CD1c-positive myeloid dendritic cell (primary cell): ENCODE measurements at regions not wholly inside any gene's neighbourhood (a gene's known extent, or its start where the extent isn't known, plus 50 kb on each side); places are given as distances from the start of the nearest gene placed in this dataset.

Experiments
- DNase-seq: peaks from one replicate; pipeline ENCODE4 v3.0.0-alpha.2; 2016; ENCODE audit errors: extremely low spot score

DNA sequence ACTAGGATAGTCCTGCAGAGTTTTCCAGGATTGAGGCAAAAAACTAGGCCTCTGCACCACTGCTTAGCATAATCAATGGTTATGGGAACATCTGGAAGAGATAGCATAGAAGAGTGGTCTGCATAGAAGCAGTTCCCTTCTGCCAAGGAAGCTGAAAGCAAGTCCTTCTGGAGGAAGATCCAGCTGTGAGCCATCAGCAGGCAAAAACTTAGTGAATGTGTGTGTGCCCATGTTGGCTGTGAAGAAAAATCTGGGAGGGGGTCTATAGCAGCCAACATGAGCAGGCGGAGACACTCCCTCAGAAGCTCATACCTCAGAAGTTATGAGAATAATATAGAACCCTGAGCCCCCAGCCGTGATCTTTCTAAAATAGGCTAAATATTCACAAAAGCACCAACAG, 228.1 kb upstream of the STEAP1 start:
- no peak for DNase-seq

DNA sequence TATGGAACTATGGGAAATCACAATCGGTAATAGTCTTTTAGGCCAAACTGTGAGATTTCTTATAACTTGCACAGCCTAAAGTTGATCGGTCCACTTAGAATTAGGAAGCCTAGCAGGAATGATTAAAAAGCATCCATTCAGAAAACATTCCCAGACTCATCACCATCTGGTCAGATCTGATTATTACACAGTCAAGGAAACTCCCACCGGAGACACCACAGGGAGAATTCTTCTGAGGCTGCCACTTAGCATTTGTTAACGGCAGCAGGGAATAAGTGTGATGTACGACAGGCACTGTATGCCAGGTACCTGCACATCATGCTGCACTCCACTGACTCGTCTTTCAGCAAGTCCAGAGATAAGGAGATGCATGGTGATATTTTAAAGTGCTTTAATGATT, 227.6 kb upstream of the STEAP1 start:
- no peak for DNase-seq

DNA sequence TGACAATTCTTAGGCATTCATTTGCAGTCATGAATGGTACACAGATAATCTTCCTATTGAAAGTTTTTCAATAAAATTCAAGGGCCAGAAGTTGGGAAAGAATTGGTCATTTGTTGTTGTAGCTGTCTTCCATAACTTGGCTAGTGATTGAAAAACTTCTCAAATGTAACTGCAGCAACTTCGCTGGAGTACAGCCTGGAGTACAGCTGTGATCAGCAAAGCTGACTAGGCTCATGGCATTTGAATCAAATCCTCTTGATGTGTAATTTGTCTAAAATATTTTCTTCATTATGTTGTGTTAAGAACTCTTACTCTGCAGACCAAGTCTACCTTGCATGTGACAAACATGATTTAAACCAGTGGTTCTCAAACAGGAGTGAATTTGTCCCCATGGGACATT, 226.5 kb upstream of the STEAP1 start:
- no peak for DNase-seq

DNA sequence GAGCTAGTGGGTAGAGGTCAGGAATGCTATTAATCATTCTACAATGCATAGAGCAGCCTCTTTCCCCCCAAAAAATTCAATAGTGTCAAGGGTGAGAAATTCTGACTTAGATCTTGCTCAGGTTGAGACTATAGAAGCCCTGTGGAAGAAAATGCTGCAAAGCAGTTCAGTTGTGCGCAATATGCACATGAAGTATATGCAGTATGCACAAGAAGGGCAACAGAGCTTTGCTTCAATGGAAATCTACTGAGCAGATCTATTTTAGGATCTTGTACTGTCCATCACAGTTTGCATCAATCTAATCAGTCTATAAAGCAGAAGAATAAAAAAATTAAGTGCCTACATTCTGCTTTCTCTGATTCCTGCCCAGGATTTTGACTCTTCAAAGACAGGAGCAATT, 225.8 kb upstream of the STEAP1 start:
- DNase-seq, result no peak

DNA sequence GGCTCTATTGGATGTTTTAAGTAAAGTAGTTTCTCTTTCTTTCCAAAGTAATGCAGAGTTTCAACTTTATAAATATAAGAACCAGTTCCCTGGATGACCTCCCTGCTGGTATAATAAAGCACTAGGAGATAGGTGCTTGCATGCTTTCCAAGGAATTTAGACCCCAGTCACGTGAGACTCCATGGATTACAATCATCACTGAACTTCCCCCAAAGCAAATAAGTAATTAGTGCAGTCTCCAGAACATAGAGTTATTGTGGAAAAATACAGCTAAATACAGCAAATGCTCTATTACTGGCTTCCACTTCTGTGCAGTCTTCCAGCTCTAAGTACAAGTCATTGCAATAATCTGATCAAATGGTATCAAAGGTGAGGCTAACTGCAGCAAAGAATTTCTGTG, 220.2 kb upstream of the STEAP1 start:
- DNase-seq, result no peak

DNA sequence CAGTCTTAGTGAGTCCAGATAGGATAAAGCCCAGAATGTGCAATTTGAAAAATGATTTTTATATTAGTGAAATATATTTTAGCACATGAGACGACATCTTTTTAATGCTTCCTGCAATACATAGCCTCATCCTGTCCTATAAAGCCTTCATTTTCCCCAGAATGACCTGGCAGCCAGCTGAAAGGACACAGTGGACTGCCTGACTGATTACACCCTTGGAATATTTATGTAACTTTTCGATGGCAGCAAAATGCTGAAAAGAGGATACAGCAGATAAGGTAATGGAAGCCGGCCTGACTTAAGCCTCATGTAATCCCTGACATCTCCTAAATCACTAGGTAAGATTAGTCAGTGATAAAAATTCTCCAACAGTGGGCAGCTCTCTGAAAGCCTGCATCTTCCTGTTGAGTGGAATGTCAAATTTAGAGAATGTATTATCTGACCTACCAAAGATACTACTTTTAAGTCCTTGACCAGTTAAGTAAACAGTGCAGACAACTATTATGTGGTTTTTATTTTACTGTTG, 210.7 kb upstream of the STEAP1 start:
- DNase-seq, result no peak

DNA sequence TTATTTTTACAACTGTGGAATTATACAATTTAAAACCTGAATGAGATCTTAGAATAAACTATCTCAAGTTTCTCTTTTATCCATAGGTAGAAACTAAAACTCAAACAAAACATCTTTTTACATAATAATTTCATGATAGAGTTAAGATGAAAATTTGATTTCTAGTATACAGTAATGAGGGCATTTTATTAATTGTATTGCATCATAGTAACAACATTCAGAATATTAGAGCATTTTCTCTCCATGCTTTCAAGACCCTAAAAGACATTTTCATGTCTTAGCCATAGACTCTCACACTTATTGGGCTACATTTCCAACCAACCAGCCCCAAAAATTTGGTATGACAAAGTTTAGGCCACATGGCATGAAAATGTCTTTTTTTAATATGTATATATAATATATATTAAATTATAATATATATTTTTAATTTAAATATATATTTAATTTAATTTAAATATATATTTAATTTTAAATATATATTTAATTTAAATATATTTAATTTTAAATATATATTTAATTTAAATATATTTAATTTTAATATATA, 195.7 kb upstream of the STEAP1 start:
- no peak for DNase-seq

DNA sequence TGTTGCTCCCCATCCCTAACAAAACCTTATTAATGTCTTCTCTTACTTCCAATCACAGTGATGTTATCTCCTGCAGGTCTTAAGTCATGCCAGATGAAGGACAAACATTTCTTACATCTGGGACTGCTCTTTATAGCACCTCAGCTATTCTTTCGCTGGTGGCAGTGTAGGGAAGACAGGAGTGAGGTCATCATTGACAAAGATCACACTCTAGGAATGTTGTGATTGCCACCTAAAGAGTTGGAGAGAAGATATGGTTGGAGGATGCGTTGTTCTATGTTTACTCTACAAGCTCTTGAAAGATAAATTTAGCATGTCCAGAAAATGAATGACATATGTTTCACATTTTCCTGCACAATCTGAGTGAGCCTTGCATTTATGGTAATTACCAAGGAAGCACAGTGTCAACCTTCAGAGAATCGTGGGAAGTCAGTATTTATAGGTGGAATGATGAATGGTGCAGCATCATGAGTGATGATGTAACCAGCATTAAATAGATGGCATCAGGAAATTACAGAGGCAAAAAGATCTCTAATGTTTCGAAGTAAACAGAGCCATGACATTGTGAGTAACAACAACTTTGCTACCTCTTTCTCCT, 188.1 kb upstream of the STEAP1 start:
- DNase-seq, result no peak

DNA sequence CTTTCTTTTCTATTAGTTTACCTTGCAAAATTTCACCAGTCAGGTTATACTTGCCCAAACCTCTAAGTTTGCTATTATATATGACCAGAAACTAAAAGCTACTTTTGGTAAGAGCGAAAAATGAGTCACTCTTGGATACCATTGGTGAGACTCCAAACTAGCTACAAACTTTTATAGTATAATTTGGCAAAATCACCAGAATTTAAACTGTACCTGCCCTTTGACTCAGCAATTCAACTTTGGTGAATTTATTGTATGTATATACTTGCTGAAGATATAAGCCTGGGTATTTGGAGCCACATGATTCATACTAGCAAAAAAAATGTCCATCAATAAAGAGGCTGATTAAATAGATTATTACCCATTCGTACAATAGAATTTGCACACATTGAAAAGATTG, 178.7 kb upstream of the STEAP1 start:
- no peak for DNase-seq

DNA sequence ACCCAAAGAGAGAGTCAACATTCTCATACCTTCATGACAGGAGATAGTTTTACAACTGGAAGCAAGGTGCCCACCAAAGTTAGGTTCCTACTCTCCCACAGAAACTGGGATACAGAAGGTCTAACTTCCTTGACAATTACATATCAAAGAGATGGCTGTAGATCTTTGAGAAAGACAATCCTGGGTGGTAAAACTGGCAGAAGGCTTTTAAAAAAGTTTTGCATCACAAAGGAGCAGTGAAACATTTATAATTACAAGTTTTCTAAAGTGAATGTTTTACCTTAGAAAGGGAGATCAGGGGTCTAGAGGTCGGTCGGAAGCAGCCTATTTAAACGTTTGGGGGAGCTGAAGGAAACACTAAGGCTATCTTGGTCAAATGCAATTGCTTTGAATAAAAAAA, 166.6 kb upstream of the STEAP1 start:
- DNase-seq, result no peak

DNA sequence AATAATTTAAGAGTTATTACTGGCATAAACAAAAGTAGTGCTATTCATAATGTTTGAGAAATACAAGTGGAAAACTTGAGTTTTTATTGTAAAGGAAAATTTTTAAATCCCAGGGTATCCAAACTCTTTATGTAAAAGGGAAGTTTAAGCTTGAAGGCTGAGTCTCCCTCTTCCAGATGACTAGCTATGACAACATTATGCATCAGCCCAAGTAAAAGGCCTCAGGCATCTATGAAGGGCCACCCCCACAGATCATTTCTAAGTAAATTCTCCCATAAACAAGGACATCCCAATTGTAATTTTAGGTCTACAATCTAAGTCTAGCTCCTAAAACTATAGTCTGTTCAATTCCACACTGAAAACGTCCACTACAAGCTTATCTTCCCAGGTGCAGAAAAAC, 166.2 kb upstream of the STEAP1 start:
- DNase-seq, result no peak

DNA sequence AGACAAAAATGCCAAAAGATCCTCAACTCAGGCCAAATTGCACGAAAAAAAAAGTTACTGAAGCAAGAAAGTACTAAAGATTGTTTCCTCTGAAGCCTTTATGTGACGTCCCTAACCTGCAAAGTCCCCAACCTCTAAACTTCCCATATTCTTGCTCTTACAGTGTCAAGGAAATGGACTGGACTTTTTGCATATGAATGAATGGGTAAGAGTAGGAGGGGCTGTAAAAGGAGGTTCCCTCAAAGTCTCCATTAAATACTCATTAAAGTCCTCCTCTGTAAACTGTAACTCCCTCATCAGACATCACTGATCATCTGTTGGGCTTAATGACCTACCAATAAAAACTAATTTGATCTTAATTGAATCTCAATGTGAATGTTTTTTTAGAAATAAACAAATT, 164.8 kb upstream of the STEAP1 start:
- DNase-seq, result no peak

DNA sequence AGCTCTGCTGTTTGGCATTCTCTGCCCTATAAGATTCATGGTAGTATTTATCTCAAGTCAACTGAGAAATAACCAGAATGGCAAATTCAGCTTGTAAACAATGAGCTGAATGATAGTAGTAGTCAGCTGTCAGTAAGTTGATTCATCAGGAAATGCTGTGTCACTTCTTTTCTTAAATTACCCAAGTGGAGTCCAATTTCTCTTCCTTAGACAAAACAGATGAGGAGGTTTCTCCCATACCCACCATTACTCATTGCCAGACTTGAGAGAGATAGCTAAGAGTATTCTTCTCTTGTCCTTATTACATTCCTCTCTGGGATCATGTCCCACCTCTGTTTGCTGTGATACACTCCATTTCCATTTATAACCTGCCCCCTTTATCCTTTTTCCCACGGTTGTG, 159.8 kb upstream of the STEAP1 start:
- DNase-seq, result no peak

DNA sequence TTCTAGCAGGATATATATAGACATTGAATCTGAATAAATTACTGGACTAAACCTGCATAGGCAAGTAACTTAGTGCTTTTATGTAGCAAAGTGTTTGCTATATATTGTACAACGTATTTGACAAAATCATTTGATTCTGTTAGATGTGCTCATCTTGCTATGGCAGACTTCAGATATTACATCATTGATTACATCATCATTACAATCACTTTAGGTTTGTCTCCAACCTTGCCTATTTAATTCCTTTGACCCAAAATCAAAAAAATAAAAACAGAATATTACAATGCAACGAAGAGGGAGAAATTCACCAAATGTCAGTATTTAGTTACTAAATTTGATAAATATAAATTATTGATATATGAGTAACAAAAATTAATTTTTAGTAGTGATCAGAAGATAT, 155.7 kb upstream of the STEAP1 start:
- no peak for DNase-seq

DNA sequence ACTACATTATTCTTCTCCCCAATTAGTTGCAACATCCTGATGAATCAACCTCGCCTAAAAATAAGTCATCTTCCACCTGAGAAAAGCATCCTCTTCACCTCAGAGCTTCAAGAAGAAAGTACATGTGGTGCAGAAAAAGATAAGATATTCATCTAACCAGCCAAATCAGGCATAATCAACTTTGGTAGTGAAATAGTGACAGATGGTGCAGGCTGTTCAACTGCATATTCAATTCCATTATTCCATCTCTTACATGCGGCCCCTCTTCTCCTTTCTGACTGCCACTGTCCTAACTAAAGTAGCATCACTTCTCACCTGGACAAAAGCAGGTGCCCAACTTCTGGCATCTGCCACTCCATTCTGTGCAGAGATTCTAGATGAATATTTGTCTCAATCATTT, 148.4 kb upstream of the STEAP1 start:
- no peak for DNase-seq

DNA sequence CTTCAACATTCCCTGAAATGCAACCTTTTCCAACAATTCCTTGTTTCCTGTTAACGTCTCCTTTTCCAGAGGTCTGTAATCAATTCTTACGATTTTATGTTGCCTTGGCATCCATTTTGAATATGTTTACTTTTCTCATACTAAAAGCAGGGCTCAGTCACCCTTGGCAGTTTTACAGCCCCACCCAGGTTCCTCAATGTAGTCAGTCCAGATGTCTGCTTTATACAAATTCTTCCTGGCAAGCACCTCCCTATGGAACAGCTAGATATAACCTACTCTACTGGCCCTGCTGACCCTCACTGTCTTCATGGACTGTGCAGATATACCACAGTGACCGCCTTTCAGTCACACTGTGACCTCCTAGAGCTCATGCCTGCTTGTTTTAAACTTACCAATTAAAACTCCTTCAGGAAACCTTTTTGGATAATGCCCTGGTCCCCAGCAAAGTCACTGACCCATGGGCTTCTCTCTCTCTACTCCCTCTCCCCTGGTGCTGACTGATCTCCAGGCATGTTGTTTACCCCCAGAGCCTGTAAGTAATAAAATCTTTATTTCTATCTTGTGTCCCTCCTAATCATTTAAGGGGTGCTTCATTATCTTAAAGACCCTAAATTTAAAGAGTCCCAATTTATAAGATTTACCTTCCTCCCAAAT, 147.1 kb upstream of the STEAP1 start:
- no peak for DNase-seq

DNA sequence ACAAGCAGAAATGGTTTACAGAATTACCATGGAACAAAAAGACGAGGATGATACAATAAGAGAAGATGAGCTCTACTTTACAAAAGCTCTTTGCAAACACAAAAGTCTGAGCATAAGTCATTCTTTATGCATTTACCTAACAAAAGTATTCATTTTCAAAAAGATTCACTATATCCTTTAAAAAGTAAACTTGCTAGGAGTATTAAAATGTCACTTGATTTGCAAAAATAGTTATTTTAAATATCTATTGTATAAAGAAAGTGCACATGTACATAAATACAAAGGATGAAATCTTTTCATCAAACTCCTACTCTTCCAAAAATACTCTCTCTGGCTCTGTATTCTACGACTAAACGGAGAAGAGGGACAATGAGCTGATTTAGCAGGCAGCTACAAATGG, 146.4 kb upstream of the STEAP1 start:
- no peak for DNase-seq

DNA sequence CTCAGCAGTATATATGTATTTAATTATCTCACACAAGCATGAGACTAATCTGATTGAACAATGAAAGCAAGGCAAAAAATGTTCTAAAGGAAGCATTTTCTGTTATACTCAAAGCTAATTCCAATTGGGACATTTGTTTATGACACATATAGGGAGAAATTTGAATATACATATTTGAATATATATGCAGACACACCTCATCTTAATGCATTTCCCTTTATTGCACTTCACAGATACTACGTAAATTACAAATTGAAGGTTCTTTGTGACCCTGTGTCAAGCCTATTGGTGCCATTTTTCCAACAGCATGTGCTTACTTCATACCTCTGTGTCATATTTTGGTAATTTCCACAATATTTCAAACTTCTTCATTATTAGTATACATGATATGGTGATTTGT, 132.1 kb upstream of the STEAP1 start:
- DNase-seq, result no peak

DNA sequence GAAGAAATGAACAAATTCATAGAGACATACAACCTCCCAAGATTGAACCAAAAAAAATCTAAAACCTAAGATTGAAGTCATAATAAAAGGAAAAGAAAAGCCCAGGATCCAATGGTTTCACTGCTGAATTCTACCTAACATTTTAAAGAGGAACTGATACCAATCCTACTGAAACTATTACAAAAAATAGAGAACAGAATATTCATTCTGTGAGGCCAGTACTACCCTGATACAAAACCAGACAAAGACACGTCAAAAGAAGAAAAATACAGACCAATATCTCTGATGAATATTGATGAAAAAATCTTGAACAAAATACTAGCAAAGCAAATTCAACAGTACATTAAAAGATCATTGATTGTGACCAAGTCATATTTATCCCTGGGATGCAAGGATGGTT, 128.5 kb upstream of the STEAP1 start:
- no peak for DNase-seq

DNA sequence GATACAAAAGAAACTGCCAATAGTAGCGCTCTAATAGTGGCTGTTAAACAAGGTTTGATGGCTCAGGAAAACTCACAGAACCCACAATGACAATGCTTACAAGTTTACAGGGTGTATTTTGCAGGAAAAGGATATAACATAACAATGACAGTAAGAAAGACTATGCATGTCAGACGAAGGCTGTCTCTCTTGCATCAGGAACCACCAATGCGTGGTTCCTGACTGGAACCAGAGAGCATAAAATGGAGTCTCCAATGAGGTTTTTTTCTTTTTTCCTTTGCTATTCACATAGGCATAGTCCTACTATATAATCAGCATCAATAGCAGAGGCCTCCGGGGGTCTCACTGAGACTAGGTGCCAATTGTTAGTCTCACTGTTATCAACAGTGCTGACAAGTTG, 120.4 kb upstream of the STEAP1 start:
- no peak for DNase-seq

DNA sequence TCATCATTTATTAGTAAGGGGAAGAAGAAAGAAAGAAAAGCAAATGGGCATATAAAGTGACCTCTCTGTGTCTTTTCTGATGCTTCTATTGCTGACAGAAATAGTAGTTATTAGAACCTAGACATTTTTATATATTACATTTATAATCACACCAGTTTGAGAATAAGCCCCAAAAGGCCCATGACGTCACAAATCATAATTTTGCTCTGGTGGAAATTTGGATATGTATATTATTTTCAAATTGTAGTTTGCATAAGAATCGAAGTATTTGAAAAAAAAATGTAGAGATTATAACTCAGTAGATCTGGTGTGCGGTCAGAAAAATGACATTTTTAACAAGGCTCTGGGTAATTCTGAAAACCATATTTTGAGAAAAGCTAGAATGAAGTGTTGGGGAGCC, 101.2 kb upstream of the STEAP1 start:
- DNase-seq, result no peak

DNA sequence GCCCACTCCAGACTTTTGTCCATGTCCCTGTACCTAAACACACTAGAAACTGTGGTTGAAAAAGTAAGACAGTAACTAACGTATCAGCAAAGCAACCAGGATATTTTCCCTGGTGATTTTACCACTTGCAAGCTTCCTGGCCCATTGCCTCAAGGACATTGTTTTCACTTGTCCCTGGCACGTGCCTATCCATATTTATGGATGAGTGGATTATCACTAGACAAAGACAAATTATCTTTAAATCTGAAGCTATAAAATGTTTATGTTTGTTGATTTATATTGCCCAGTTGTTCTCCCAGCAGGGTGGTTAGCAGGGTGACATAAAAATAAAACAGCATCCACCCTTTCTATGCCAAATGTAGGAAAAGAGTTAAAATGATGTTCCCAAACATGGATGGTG, 93.2 kb upstream of the STEAP1 start:
- DNase-seq, result no peak

DNA sequence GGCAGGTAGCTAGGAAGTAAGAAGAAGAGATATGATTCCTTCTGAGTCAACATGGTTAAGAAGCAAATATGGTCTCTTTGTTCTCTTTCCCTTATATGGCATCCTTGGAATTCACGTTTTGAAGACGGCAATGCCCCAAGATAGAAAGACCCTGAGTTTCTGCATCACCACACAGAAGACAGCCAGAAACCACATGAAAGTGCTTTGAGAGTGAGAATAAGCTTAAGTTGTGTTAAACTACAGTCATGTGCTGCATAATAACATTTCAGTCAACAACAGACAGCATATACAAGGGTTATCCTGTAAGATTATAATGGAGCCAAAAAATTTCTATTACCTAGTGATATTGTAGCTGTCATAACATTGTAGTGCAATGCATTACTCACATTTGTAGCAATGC, 89.9 kb upstream of the STEAP1 start:
- no peak for DNase-seq

DNA sequence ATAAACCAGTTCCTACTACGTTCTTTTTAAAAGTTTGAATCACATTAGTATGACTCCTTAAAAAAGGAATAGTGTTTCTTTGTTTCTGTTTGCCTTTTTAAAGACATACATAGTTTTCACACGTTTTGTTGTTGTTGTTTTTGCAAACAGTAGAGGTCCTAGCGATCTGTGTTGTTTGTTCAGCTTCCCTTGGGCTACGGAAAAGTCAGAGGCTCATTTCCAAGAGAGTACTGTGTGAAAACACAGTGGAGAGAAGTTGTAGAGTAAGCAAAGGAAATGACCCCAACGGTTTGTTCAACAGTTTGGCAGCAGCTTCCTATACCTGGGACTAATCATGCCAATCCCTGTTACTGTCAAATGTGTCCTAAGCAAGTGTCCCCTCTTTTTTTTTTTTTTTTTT, 87.1 kb upstream of the STEAP1 start:
- DNase-seq, result no peak
